NCI-H2196 (cell line): ENCODE measurements at regions not wholly inside any gene's neighbourhood (a gene's known extent, or its start where the extent isn't known, plus 50 kb on each side); places are given as distances from the start of the nearest gene placed in this dataset.
"Not testable (repeated sequence)": the region's sequence is repeated elsewhere in the genome, so short reads cannot be mapped to it uniquely, and the experiment has no call there.

Experiments used
- DNase-seq: peaks from one replicate; lab custom pipeline; 2025; ENCODE audit not compliant: unreplicated experiment; lab: John Stamatoyannopoulos, UW

GRCh38 chr6:94902974-94903628, 674.2 kb upstream of the MANEA start:
- no peak for DNase-seq

DNA sequence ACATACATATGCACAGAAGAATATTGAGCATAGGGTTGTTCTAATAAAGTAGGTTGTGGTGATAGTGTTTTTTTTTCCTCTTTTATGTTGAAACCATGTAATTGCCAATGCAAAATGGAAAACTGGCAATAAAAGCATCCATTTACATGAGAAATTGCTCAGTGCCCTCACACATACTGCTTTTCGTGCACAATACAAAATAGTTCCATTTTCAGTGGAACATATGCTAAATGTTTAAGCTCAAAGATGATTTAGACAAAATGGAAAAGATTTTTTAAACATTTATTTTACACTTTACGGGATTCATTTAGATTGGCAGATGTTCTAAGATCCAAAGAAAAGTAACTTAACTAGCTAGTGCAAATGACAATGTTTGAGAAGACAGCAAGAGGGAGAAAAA, 678.1 kb upstream of the MANEA start:
- no peak for DNase-seq

GRCh38 chr6:94894300-94894699, 683.0 kb upstream of the MANEA start:
- DNase-seq: no peak

- no peak for DNase-seq
Observed at GRCh38 chr6:94893327-94893726, 684.0 kb upstream of the MANEA start.

DNA sequence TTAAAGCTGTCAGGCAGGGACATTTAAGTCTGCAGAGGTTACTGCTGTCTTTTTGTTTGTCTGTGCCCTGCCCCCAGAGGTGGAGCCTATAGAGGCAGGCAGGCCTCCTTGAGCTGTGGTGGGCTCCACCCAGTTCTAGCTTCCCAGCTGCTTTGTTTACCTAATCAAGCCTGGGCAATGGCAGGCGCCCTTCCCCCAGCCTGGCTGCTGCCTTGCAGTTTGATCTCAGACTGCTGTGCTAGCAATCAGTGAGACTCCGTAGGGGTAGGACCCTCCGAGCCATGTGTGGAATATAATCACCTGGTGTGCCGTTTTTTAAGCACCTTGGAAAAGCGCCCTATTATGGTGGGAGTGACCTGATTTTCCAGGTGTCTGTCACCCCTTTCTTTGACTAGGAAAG, 703.5 kb upstream of the MANEA start:
- not testable (repeated sequence) for DNase-seq

GRCh38 chr6:94862112-94862511, 715.2 kb upstream of the MANEA start:
- DNase-seq: no peak

- no peak for DNase-seq
Observed at GRCh38 chr6:94859924-94860323, 717.4 kb upstream of the MANEA start.

DNA sequence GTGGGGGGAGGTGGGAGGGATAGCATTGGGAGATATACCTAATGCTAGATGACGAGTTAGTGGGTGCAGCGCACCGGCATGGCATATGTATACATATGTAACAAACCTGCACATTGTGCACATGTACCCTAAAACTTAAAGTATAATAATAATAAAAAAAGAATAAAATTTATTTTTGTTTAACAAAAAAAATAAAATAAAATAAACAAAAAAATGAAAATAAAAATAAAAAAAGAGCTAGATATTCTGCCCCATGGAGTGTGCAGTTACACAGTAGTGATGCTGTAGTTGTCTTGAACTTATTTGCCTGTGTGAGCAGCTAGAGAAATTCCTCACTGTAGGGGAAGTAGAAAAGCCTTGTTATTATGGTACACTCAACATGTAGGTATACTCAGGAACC, 720.3 kb upstream of the MANEA start:
- not testable (repeated sequence) for DNase-seq

DNA sequence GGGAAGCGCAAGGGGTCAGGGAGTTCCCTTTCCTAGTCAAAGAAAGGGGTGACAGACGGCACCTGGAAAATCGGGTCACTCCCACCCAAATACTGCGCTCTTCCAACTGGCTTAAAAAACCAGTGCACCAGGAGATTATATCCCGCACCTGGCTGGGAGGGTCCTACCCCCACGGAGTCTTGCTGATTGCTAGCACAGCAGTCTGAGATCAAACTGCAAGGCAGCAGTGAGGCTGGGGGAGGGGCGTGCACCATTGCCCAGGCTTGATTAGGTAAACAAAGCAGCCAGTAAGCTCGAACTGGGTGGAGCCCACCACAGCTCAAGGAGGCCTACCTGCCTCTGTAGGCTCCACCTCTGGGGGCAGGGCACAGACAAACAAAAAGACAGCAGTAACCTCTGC, 726.0 kb upstream of the MANEA start:
- DNase-seq: not testable (repeated sequence)

DNA sequence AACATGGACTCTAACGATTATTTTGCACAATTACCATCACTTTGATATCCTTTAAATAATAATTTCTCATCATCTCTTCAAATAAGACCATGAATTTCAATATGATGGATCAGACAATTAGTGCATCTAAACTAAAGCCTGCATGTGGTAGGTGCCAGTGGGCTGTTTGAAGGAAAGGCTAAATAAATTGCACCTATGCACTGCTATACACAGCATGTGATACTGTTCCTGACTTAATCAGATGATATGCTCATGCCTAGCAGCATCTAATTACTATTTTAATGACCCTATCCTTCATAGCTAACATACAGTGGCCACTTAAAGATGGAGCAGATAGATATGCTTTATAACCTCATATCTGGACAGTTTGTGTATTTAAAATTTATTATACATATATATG, 731.6 kb upstream of the MANEA start:
- DNase-seq: no peak

GRCh38 chr6:94835264-94835663, 742.1 kb upstream of the MANEA start:
- DNase-seq: no peak

DNA sequence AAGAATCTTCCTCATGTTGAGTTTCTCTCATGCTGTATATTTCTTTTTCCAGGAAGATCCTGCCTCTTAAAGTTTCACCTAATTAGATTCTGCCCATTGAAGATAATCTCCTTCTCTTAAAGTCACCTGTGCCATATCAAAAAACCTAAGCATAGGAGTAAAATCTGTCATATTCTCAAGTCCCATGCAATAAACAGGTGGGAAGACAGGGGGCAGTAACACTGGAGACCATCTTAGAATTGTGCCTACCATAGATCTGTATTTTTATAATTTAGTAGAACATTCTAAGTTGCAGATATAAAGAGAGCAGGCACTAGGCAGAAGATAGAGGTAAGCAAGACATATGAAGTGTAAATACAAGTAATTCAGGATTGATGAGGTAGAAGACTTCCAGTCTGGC, 763.5 kb upstream of the MANEA start:
- DNase-seq: no peak

- no peak for DNase-seq
Observed at GRCh38 chr6:94801344-94801743, 776.0 kb upstream of the MANEA start.

DNA sequence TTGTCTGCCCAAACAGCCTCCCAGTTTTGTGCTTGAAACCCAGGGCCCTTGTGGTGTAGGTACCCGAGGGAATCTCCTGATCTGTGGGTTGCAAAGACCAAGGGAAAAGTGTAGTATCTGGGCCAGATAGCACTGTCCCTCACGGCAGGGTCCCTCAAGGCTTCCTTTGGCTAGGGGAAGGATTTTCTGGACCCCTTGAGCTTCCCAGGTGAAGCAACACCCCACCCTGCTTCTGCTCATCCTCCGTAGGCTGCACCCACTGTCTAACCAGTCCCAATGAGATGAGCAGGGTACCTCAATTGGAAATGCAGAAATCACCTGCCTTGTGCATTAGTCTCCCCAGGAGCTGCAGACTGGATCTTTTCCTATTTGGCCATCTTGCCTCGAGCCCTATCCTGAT, 791.8 kb upstream of the MANEA start:
- DNase-seq: no peak

DNA sequence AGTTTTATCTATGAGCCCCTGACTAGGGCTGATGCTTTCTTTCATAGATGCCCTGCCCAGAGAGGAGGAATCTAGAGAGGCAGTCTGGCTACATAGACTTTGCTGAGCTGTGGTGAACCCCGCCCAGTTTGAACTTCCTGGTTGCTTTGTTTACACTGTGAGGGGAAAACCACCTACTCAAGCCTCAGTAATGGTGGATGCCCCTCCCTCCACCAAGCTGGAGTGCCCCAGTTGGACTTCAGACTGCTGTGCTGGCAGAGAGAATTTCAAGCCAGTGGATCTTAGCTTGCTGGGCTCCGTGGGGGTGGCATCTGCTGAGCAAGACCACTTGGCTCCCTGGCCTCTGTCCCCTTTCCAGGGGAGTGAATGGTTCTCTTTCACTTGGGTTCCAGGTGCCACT, 792.3 kb upstream of the MANEA start:
- peak; percentile 10 for DNase-seq

DNA sequence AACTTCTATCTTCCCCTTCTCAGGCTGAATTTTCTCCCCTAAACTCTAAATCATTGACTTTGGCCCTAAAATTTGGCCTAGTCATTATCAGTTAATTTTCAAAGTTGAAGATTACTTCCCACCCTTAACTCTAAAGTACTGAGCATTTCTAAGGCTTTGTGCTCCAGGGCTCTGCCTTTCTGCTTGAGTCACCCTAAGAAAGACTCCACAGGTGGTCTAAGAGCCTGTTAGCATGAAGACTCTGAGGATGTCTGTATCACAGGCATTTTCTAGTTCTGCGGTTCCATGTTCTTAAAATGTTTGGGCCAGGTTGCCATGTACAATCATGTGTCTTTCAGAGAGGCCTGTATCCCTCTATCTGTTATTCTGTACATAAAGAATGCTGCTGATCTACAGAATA, 808.1 kb upstream of the MANEA start:
- no peak for DNase-seq

DNA sequence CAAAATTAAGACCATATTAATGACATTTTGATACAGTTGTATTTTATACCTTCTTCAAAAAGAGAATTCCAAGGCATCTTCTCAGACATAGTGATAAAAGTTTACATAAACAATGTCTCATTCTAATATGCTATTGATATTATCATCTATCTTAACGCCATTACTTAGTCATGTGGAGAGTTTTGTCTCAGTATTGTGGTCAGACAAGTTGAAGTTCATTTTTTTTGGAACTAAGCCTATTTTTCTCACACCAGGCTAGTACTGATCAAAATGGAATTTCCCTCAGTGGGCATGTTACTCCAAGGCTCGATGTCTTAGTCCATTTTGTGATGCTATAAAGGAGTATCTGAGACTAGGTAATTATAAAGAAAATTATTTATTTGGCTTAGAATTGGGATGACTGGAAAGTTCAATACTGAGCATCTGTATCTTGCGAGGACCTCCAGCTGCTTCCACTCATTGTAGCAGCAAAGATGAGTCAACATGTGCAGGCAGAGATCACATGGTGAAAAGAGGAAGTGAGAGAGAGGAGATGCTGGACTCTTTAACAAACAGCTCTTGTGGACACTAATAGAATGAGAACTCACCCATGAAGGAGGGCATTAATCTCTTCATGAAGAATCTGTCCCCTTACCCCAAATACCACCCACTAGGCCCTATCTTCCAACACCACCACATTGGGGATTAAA, 825.5 kb upstream of the MANEA start:
- DNase-seq: no peak

DNA sequence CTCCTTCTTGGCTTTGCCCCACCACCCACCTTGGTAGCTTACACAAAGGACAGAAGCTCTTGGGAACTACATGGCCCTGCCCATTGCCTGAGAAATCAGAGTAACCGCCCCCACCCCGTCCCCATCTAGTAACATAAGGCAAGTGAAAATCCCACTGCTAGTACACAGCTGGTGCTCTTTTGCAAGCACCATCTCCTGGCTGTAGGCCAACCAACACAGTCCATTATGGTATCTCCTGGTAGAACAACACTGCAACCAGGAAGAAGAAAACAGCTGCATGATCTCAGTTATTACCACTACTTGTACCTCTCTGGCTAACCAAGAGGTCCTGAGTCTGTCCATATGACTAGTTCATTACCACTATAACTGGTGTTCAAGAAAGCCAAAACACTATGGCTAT, 841.1 kb upstream of the MANEA start:
- DNase-seq: no peak

- no peak for DNase-seq
Observed at GRCh38 chr6:94735270-94735669, 842.1 kb upstream of the MANEA start.

- DNase-seq: no peak
Observed at GRCh38 chr6:94734751-94735150, 842.6 kb upstream of the MANEA start.

GRCh38 chr6:94733066-94733465, 844.3 kb upstream of the MANEA start:
- DNase-seq: no peak

DNA sequence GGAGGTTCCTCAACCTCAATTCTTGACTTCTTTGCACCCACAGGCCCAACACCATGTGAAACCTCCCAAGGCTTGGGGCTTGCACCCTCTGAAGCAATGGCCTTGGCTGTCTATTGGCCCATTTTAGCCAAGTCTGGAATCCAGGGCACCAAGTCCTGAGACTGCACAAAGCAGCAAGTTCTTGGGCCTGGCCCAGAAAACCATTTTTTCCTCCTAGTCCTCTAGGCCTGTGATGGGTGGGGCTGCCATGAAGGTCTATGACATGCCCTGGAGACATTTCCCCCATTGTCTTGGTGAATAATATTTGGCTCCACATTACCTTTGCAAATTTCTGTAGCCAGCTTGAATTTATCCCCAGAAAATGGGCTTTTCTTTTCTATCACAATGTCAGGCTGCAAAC, 849.6 kb upstream of the MANEA start:
- no peak for DNase-seq

GRCh38 chr6:94721459-94721858, 855.9 kb upstream of the MANEA start:
- no peak for DNase-seq
